NCI-H526 (cell line): ENCODE measurements at regions not wholly inside any gene's neighbourhood (a gene's known extent, or its start where the extent isn't known, plus 50 kb on each side); places are given as distances from the start of the nearest gene placed in this dataset.
A peak's percentile ranks its signal among the peaks of the same experiment; 100 is the strongest.
"Not testable (repeated sequence)": the region's sequence is repeated elsewhere in the genome, so short reads cannot be mapped to it uniquely, and the experiment has no call there.

Source experiments
- DNase-seq, 2 experiments: peaks; one replicate each; lab custom pipeline; 2025; lab: John Stamatoyannopoulos, UW

- no peak for DNase-seq
These were observed 1302.3 kb upstream of the CHAC2 start for GRCh38 chr2:52465287-52465686.

GRCh38 chr2:52463457-52463856 is 1304.1 kb upstream of the CHAC2 start:
- DNase-seq: no peak

GRCh38 chr2:52456561-52457377 is 1310.8 kb upstream of the CHAC2 start:
- DNase-seq: no peak

GRCh38 chr2:52454962-52455361 is 1312.6 kb upstream of the CHAC2 start:
- no peak for DNase-seq

GRCh38 chr2:52452201-52452600 is 1315.4 kb upstream of the CHAC2 start:
- DNase-seq: no peak

GRCh38 chr2:52445686-52446085 is 1321.9 kb upstream of the CHAC2 start:
- no peak for DNase-seq

- no peak for DNase-seq
These were observed 1336.2 kb upstream of the CHAC2 start for GRCh38 chr2:52431352-52431760.

- DNase-seq: no peak
These were observed 1337.9 kb upstream of the CHAC2 start for GRCh38 chr2:52429740-52430139.

GRCh38 chr2:52429171-52429570 is 1338.4 kb upstream of the CHAC2 start:
- DNase-seq: no peak

GRCh38 chr2:52428224-52428623 is 1339.4 kb upstream of the CHAC2 start:
- no peak for DNase-seq

GRCh38 chr2:52423655-52424054 is 1343.9 kb upstream of the CHAC2 start:
- no peak for DNase-seq

- no peak for DNase-seq
These were observed 1344.5 kb upstream of the CHAC2 start for GRCh38 chr2:52423111-52423510.

- peak in 1 of 2 experiments; percentile 56 for DNase-seq
These were observed 1351.3 kb upstream of the CHAC2 start for GRCh38 chr2:52416340-52416739.

- DNase-seq: no peak
These were observed 1352.9 kb upstream of the CHAC2 start for GRCh38 chr2:52414561-52415295.

GRCh38 chr2:52409308-52410118 is 1358.1 kb upstream of the CHAC2 start:
- not testable (repeated sequence) for DNase-seq

GRCh38 chr2:52405980-52406379 is 1361.6 kb upstream of the CHAC2 start:
- DNase-seq: no peak

GRCh38 chr2:52404866-52405265 is 1362.7 kb upstream of the CHAC2 start:
- no peak for DNase-seq

- no peak for DNase-seq
These were observed 1363.6 kb upstream of the CHAC2 start for GRCh38 chr2:52404046-52404445.

GRCh38 chr2:52402128-52402527 is 1365.5 kb upstream of the CHAC2 start:
- no peak for DNase-seq

- no peak for DNase-seq
These were observed 1364.9 kb upstream of the NRXN1 start for GRCh38 chr2:52396836-52397235.

- no peak for DNase-seq
These were observed 1364.0 kb upstream of the NRXN1 start for GRCh38 chr2:52395912-52396311.

GRCh38 chr2:52391621-52392020 is 1359.7 kb upstream of the NRXN1 start:
- DNase-seq: no peak

- DNase-seq: no peak
These were observed 1358.7 kb upstream of the NRXN1 start for GRCh38 chr2:52390651-52391050.
